HG03442 (cell line): ENCODE measurements at regions not wholly inside any gene's neighbourhood (a gene's known extent, or its start where the extent isn't known, plus 50 kb on each side); places are given as distances from the start of the nearest gene placed in this dataset.
"Not testable (repeated sequence)": the region's sequence is repeated elsewhere in the genome, so short reads cannot be mapped to it uniquely, and the experiment has no call there.

Experiments used
- ATAC-seq: cut with Tn5 transposase; IDR thresholded peaks from one replicate; pipeline ENCODE4 v1.9.1; 2021; ENCODE audit warnings: mild to moderate bottlenecking, moderate library complexity; ENCODE audit not compliant: unreplicated experiment

DNA sequence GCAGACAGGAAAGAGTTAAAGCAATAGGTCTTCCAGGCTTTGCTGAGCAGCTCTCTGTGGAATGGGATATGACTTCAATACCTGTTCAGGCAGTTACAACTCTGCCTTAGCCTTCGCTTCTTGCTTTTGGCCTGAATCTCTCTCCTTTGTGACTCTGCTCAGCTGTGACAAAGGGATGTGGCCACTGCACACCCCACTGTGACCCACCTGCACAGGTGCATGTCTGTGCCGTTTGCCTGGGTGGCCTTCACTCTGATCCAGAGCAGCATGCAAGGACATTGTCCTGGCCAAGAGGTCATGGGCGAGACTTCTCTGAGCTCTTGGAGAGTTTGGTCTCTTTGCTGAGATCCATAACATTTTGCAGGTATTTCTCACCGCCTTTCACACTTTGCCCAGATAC is 891.3 kb downstream of the BRD1 start:
- ATAC-seq = no peak

- ATAC-seq = no peak
Observed at GRCh38 chr22:48934446-48934845, 893.2 kb downstream of the BRD1 start.

DNA sequence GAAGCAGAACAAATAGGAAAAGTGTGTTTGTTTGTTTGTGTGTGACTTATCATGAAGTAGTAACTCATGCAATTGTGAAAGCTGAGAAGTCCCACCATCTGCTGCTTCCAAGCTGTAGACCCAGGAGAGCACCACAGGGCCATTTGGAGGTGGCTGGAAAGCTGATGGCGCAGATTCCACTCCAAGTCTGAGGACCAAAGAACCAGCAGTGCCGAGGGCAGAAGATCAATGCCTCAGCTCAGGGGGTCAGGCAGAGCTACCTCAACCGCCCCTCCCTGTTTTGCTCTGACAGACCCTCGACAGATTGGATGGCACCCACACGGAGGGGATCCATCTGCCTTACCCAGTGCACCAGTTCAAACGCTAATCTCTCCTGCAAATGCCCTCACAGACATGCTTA is 896.2 kb downstream of the BRD1 start:
- no peak for ATAC-seq

GRCh38 chr22:48929276-48929790 is 898.3 kb downstream of the BRD1 start:
- no peak for ATAC-seq

DNA sequence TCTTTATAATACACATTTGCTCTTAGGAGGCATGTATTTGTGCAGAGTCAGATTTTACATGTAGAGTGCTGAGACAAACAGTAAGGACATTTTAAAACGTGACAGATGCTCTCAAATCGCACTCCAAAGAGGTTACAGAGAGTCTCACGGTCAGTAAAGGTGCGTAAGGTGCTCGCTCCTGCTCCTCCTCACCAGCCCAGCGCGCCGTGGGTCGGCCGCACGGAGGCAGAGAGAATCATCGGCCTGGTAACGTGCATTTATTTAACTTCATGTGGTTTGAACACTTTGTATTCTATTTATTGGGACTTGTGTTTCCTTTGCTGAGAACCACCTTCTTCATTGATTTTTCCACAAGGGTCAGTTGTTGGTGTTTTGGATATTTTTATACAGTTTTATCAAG is 900.1 kb downstream of the BRD1 start:
- no peak for ATAC-seq

DNA sequence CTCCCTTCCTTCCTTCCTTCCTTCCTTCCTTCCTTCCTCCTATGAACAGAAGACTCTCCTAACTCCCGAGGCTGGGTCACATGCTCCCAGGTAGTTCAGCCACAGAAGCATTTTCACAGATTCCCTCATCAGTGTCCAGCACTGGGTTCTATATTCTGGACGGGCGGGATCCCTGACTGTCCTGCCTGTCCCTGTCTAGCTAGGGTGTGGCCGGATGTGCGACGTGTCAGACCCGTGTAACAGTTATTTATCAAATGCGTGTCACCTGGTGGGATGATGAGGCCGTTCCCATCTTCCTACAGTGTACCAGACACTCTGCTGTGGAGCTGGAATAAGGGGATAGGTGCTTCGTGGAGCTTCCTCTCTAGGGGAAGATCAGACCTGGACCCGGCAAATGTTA is 901.0 kb downstream of the BRD1 start:
- no peak for ATAC-seq

GRCh38 chr22:48926136-48926535 is 901.5 kb downstream of the BRD1 start:
- no peak for ATAC-seq

DNA sequence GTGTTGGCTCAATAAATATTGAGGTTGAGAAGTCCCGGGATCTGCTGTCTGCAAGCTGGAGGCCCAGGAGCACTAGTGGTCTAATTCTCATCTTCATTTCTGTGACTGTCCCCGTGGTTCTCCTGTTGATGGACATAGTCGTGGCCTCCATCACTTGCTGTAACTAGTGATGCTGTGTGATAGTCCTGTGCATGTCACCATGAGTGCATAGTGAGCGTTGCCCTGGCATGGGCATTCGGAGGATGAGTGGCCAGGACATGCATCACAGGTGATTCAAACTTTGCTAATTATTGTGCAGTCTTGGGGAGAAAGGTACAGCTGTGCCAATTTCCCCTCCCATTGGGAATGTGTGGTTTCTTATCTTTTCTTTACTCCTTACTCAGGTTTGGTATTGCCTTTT is 902.2 kb downstream of the BRD1 start:
- ATAC-seq = no peak

DNA sequence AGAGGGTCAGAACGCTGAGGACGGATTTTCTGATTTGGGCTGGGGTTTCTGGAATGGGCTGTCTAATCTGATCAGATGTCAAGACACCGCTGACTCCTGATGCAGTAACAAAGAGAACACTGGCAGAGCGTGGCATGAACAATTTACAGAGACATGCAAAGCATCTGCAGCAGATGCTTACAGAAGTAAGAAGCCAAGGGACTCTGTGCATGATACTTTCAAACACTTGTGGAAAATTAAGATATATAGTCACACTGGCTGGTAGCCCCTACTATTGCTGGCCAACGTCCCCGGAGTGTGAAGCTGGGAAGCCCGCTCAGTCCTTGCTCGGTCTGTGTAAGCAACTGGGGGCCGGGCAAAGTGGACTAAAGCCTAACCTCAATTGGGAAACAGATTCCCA is 903.7 kb downstream of the BRD1 start:
- no peak for ATAC-seq

DNA sequence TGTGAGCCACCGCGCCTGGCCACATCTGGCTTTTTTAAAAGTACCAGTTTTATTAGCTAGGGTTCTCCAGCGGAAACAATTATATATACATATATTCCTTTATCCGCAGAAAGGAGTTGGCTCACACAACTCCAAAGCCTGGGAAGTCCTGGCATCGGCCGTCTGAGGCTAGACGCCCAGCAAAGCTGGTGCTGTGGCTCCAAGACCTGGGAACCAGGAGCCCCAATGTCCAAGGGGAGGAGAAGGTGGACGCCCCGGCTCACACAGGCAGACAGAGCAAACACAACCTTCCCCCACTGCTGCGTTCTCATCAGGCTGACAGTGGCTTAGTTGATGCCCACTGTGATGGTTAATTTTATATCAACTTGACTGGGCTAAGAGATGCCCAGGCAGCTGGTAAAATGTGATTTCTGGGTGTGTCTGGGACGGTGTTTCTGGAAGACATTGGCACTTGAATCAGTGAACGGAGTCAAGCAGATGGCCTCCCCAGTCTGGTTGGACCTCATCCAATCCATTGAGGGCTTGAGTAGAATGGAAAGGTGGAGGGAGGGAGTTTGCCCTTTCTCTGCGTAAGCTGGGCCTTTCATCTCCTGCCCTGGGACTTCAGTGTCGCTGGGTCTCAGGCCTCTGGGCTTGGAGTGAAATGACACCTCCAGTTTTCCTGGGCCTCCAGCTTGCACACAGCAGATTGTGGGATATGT is 904.4 kb downstream of the BRD1 start:
- ATAC-seq = no peak

GRCh38 chr22:48921411-48921903 is 906.2 kb downstream of the BRD1 start:
- no peak for ATAC-seq

DNA sequence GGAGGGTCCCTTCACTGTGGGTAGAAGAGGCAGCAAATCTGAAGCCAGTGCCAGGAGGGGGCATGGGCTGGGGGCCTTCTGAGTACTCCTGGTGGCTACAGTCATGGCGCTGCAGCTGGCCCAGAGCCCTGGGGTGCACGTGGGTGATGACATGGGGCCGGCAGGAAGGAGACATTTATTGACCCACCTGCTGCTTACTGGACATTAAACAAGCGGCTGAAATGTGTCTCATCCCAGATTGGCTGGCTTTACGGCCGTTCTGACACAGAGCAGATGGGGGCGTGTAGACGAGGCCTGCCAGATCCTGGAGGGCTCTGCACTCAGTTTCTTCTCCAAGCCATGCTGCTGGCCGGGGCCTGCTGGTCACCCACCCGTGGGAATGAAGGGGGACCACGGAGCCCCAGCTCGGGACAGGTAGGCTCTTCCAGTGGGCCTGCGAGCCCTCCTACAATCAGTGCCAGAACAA is 906.9 kb downstream of the BRD1 start:
- no peak for ATAC-seq

- ATAC-seq = no peak
Observed at GRCh38 chr22:48919851-48920589, 907.7 kb downstream of the BRD1 start.

DNA sequence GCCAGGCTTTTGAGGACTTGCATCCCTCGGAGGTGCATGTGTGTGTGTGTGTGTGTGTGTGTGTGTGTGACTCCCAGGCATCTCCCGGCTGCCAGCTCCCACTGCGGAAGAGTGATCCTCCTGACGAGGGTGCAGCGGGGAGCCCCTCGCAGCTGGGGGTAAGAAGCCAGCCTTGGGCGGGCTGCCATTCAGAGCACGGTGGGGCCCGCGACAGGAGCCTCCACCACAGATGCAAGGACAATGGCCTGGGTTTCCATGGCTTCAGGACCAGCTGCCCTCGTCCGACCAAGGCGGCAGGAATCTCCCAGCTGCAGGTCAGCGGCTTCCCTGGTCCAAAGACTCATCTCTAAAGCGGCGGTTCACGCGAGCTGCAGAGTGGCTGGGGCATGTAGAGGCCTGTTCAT is 908.5 kb downstream of the BRD1 start:
- ATAC-seq = no peak

GRCh38 chr22:48918585-48919186 is 909.0 kb downstream of the BRD1 start:
- ATAC-seq = no peak

- ATAC-seq = not testable (repeated sequence)
Observed at GRCh38 chr22:48912356-48913066, 915.2 kb downstream of the BRD1 start.

DNA sequence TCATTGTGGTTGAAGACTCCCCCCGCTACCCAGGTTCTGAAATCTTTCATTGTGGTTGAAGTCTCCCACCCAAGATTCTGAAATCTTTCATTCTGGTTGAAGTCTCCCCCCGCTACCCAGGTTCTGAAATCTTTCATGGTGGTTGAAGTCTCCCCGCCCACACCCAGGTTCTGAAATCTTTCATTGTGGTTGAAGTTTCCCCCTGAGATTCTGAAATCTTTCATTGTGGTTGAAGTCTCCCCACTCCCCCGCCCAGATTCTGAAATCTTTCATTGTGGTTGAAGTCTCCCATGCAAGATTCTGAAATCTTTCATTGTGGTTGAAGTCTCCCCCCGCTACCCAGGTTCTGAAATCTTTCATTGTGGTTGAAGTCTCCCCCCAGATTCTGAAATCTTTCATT is 916.0 kb downstream of the BRD1 start:
- not testable (repeated sequence) for ATAC-seq

DNA sequence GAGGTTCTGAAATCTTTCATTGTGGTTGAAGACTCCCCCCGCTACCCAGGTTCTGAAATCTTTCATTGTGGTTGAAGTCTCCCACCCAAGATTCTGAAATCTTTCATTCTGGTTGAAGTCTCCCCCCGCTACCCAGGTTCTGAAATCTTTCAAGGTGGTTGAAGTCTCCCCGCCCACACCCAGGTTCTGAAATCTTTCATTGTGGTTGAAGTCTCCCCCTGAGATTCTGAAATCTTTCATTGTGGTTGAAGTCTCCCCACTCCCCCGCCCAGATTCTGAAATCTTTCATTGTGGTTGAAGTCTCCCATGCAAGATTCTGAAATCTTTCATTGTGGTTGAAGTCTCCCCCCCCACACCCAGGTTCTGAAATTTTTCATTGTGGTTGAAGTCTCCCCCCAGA is 916.6 kb downstream of the BRD1 start:
- ATAC-seq = not testable (repeated sequence)

DNA sequence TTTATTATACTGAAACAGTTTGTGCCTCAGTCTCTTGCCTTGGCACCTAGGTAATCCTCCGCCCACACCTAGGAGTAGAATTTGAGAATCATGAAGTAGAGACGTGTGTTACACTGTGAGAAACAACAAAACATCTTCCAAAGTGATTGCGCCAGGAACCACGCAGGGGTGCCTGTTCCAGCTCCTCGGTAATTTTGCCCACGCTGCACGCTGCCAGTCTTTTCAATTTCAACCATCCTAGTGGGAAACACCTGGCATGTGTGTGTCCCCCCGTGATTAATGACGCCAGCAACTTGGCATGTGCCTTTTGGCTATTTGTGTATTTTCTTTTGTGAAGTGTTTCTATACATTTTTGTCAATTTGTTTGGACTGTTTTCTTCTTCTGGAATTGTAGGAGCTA is 919.1 kb downstream of the BRD1 start:
- no peak for ATAC-seq

DNA sequence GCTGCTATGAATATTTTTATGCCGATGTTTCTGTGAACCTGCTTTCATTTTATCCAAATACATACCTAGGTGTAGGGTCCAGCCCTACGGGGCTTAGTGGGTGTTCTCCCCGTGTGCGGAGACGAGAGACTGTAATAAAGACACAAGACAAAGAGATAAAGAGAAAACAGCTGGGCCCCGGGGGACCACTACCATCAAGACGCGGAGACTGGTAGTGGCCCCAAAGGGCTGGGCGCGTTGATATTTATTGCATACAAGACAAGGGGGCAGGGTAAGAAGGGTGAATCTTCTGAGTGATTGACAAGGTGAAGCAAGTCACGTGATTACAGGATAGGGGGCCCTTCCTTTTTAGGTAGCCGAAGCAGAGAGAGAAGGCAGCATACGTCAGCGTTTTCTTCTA is 920.1 kb downstream of the BRD1 start:
- no peak for ATAC-seq

GRCh38 chr22:48906216-48906835 is 921.3 kb downstream of the BRD1 start:
- ATAC-seq = no peak
